Activated naive CD4-positive, alpha-beta T cell treated with Interleukin-2 at 50 U/mL for 16 hours (primary cell): ENCODE measurements at regions not wholly inside any gene's neighbourhood (a gene's known extent, or its start where the extent isn't known, plus 50 kb on each side); places are given as distances from the start of the nearest gene placed in this dataset.

ENCODE experiments used
- DNase-seq: peaks from one replicate; pipeline ENCODE4 v3.0.0-alpha.2; 2020

DNA sequence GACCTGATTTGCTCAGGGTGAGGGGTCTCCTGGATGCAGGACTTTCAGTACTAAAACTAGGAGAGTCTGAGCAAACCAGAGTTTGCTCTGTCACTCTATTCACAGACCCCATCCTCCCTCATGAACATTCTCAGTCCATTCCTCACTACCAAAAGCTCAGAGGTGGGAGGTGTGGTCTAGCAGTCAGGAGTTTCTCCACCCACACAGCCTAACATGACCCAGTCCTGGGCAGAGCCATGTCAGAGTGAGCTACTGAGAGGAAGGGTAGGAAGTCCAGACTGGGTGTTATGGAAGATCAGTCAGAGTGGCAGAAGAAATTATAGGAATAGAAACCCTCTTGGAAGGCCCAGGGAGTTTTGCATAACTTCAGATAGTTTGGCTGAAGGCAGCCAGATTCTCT, 113.3 kb upstream of the GRAMD2B start:
- DNase-seq, result no peak

DNA sequence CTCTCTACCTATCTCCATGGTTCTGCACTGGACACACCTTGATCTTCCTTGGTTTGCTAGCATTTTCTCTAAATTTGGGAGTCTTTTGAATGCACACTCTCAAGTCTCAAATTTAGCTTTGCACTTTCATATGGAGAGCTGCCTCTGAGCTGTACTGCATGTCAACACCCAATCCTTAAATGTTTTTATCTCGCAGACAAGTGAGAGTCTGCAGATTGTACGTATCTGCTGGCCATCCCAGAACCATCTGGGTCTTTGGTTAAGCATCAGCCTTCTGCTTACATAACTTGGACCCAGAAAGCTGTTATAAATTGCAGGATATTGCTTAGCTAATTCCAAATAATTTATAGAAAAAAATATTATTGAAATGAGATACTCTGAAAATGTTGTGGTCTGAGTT, 111.4 kb upstream of the GRAMD2B start:
- no peak for DNase-seq

DNA sequence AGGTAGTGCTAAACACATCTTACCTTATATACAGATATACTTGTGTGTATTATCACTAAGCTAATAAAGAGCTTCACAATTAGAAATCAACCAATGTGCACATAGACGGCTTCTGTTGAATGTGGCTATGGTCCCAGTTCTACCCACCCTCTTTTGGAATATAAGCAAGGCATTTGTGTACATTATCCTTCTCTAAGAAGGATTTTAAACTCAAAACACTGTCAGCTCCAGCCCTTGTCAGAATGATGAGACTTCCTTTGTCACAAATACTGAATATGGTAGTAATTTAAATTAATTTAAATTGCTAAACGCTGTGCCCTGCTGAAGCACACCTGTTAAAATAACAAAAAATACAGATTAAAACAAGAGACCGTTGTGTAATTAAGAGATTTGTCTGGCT, 107.9 kb upstream of the GRAMD2B start:
- DNase-seq, result no peak

DNA sequence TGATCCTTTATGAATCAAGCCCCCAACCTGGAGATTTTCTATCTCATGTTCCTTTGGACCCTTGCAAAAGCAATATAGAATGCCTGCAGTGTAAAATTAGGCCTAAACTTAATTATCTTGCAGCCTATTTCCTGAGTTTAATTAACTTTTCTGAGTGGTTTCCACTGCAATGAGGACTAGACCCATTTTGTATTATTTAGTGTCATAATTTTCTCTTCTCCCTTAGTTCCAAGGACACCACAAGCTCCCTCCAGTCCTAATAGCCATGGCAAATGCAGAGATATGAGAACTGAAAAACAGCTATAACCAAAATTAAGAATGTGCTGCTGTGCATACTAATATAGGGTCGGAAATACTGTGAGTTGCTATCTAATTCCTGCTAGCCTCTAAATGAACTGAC, 90.9 kb upstream of the GRAMD2B start:
- no peak for DNase-seq

DNA sequence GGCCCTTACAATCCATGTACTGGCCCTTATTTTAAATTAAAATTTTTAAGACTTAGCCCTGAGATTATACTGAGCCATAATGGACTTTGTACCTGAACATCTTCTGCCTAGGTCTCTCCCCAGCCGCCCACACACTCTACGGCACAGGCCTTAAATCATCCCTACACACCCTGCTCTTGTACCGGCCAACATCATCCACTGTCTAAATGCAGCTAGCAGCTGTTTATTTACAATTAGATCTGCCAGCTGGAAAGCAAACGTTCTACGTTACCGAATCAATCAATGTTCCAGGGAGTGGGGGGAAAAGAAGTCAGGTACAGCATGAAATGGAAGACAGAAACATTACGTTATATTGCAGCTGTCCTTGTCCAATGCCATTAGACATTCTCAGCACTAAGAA, 88.4 kb upstream of the GRAMD2B start:
- DNase-seq, result no peak

DNA sequence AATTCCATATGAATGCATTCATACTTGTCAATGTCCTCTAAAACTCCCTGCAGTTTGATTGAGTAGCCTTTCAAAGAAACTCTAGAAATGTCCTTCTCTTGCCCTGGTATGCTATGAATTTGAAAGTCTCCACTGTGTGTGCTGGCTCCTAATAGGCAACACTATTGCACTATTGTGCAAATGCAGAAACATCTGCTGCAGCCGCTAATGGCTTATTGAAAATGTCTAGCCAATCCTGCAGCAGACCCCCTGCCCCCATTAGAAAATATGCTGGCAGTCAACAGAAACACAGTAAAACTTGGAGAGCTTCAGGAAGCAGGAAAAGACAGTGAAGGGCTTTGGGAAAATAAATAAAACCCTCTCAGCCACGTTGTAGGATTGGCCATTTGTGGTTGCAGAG, 87.3 kb upstream of the GRAMD2B start:
- no peak for DNase-seq

DNA sequence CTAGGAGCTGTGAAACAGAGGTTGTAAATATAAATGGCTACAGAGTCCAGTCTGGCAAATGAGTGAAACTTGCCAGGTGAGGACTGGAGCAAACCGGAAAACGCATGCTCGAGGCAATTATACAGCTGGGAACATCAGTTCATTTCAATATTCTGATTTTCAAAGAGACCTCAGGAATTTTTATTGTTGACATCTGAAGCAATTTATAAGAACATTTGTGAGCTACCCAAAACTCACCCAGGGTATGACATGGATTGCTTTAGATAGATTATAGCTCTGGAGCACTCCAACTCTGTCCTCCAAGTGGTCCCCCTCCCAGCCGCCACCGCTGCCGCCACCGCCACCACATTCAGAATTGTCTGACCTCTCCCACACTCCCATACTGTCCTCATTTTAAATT, 84.6 kb upstream of the GRAMD2B start:
- no peak for DNase-seq

DNA sequence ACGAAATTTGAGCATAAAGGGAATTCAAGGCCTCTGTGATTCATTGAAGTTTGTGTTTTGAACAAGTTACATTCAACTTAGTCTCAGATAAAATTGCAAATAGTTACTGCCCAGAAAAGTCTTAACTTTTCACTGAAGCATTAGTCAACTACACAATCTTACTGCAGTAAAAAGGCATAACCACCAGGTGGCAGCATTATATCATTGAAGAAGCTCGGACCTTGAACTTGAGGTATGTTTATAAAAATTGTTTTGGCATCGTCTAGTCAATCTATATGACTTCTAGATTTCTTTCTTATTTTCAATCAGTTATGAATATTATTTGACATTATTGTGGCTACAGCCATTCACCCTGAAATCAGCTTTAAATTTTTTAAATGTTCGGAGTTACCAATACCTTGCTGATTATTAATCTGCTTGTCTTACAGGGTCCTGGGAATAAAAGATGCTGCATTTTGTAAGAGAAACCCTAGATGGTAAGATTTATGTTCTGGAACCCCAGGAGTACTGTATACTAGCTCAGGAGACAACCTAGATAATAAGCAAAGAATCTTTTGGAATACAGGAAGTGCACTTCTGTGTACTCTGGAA, 83.9 kb upstream of the GRAMD2B start:
- peak; percentile 24 for DNase-seq

DNA sequence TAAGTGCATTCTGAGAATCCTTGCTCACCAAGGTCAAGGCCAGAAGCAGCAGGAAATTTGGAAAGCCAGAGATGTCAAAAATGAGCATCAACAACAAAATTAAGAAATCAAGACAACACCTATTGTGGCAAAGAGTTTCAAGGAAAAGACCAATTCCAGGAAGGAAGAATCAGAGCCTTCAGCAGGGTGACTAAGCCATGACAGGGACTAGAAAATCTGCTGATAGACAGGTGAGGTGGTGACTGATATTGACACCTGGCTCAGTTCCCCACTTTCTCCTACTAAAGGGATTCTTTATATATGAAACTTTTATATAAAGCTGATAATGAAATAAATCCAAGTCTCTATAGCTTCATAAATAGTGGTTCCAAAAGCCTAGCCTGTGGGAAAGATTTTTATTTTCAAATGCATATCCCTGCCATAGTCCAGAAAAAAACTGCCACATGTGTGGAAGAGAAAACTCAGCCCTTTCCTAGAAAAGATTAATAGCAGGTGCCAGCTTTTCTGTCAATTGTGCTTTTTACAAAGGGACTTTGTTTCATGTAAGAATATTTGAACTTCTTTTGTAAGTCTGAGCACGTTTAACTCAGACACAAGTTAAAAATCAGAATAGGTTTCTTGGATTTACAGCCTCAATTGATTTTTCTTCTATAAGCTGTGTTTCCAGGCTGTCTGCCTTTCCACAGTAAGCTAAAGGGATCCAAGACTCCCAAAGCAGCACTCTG, 81.1 kb upstream of the GRAMD2B start:
- DNase-seq, result no peak

DNA sequence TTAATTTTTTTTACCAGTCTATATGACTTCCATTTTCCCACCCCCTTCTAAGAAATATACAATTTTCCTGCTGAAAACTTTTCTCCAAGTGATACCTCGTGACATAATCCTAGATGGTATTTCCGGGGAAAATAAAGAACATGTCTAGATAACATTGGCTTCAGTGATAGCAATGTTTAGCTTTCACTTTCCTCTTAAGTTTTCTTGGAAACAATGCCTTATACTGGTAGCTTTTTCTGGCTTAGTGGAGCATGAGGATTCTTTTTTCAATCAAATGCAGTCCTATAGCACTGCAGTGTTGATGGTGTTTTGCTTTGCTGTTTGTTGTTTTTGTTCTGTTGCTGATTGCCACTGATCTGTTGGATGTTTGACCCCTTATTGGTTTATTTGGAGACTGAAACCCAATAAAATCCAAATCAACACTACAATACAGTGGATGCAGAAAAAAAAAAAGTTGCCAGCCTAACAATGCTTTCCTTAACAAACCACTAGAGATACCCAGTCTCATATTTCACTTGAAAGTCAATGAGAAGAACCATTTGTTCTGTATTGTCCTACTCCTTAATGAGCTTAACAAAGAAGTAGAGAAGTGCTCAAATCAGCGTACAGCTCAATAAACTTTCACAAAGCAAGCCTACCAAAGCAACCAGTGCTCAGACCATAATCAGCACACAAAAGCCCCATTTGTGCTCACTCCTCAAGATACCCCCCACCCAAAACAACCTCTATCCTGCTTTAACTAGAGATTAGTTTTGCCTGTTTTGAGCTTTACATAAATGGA, 74.2 kb upstream of the GRAMD2B start:
- no peak for DNase-seq

DNA sequence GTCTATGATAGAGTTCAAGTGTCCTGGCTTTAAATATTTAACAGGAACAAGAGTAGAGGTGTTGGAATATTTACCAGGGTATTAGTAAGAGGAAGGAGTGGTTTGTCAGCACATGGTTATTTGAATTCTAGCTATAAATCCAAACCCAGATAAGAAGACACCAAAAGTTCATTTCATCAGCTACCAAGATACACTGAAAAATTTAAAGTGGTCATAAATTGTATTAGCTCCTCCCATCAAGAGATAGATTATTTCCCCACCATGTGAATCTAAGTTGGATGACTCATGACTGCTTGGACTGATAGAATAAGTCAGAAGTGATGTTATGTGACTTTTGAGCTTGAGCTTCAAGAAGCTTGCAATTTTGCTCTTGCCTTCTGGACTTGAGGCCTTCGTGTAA, 72.1 kb upstream of the GRAMD2B start:
- DNase-seq, result no peak

DNA sequence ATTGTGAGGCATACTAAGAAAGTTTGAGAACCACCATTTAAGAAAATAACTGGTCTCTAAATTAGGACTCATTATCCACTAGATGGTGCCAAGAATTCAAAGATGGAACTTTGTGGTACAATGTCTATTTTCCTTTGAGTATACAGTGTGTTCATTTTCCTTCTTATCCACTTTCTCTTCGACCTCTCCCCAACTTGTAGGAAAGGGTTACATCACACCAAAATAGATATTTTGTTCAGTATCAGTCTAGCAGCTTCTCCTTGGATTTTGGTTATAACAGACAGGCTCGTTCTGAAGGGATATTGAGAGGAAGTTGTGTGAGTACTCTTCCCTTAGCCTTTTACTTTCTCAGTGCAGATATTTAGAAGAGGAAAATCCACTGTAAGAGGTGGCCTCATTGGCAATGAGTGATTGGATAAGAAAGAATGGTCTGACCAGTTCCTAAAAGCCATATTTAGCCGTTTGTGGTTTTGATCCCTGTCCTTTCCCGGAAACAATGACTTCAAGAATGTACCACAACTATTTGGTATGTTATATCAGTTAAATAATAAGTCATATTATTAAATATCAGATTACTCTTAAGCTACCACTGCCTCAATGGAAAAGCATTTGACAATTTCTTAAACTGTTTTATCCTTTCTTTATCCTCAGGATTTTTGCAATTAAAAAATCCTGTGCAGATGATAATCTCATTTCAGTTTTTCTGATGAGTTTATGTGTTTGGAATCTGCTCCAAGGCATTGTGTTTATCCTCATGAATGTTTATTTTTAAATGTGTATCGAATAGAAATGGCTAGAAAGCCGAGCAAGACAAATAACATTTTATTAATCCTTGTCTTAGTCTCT, 69.0 kb upstream of the GRAMD2B start:
- no peak for DNase-seq

DNA sequence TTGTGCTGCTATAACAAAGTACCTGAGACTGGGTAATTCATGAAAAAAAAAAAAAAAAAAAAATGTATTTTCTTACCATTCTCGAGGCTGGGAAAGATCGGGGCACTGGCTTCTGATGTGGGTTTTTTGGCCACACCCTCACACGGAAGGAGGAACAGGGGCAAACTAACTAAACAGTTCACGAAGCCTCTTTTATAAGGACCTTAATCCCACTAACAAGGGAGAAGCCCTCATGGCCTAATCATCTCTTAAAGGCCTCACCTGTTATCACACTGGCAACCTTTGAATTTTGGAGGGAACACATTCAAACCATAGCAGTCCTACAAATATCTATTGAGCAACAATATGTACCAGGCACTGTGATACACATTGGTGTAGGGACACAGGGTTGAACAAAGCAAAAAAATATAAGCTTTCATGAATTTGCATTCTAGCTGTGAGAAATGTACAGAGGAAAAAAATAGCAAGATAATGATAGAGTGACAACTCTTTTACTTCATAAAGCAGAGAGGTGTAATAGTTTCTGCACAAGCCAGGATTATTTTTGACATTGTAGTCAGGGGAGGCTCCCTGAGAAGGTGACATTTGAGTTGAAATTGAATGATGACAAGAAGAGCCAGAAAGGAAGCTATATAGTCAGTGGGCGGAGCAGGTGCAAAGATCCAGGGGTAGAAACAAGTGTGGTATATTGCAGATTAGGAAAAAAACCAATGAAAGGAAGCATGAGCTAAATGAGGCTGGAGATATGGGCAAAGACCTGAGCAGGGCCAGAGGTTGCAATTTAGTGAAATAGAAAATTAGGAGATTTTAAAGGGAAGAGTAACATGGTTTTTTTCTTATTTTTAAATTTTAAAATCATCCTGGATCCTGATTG, 68.1 kb upstream of the GRAMD2B start:
- DNase-seq, result no peak

DNA sequence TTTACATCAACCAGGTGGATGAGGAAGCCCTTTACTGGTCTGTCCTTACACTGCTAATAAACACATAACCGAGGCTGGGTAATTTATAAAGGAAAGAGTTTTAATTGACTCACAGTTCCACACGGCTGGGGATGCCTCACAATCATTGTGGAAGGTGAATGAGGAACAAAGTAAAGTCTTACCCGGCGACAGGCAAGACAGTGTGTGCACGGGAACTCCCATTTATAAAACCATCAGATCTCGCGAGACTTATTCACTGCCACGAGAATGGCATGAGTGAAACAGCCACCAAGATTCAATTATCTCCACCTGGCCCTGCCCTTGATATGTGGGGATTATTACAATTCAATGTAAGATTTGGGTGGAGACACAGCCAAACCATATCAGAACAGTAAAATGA, 67.3 kb upstream of the GRAMD2B start:
- DNase-seq, result no peak

DNA sequence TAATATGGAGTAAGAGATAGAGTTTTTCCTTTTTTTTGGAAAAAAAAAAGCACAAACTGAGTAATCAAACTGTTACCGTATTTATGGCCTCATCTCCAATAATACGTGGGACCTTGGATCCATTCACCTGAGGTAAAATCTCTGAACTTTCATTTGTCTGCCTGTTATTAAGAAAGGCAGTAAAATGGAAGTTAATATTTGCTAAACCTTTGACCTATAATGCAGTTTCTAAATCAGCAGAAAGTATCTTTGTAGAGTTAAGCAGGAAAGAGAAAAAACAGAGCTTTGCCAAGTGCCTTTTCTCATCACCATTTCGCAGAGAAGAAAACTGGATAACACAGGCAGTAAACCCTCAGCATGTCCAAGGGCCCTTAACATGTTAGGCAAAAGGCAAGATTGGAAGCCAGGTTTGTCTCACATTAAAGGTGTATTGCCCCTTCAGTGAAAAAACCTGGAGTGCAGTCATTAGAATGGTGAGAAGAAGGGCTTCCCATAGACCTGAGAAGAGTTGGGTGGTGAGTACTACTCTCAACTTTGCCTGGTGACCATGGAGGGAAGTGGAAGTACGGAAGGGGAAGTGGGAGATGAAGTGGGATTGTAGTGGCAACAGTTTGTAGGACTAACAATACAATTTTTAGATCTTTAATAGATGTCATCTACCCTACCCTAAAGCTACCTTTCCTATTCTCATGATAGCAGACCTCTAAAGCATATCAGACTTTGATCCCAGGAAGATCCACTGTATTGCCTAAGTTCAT, 65.4 kb upstream of the GRAMD2B start:
- no peak for DNase-seq

DNA sequence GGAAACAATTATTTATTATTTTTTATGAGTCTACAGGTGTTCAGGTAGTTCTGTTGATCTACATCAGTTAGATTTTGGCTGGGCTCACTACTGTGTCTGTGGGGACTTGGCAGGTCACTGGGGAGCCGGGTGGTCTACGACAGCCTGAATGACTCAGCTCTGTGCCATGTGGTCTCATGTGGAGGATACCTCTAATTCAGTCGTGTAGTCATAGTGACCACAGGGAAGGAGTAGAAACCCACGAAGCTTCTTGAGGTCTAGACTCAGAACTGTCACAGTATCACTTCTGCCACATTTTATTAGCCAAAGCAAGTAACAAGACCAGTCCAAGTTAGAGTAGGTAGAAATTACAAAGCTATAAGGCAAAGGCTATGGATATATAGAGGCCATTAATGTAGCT, 64.7 kb upstream of the GRAMD2B start:
- no peak for DNase-seq

DNA sequence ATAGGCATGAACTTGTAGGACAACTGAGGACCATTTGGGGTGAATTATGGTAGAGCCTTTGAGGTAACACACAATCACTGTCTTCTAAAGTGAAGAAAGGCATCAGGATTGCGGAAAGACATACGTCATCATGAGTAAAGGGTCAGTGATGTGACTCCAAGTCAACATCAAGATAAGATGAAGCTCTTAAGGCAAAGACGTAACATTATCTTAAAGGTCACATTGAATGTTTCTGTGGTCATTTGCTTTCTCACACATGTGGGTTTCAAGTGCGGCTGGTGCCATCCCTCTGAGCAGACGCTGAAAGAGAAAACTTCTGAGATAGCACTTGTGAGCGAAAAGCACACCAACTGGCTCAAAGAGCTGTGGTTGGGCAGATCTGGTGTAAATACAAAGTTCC, 63.3 kb upstream of the GRAMD2B start:
- DNase-seq, result no peak

DNA sequence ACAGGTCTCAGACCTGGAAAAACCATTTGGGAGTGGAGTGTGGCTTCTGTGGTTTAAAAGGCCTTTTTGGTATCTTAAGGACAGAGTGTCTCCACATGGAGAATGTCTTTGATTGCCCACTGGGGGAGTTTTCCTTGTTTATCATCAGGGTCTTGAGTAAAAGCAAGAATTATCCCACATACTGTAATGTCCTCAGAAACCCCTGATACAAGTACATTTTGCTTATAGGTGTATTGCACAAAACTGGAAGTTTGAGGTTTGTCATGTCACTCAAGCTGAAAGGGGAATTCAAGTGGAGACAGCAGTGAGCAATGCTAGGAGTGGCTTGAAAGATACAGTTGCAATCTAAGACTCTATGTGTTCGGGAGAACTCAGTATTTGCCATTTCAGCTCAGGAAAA, 62.7 kb upstream of the GRAMD2B start:
- no peak for DNase-seq

DNA sequence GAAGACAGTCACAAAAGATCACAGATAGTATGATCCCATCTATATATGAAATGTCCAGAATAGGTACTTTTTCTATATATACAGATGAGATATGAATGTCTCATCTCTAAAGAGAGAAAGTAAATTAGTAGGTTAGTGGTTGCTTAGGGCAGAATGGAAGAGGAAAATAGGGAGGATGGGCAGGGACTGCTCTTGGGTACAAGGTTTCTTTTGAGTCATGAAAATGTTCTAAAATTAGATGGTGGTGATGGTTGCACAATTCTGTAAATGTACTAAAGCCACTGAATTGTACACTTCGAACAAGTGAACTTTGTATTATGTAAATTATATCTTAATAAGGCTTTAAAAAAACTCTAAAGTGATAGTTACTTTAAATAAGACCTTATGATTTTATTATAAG, 59.6 kb upstream of the GRAMD2B start:
- no peak for DNase-seq

DNA sequence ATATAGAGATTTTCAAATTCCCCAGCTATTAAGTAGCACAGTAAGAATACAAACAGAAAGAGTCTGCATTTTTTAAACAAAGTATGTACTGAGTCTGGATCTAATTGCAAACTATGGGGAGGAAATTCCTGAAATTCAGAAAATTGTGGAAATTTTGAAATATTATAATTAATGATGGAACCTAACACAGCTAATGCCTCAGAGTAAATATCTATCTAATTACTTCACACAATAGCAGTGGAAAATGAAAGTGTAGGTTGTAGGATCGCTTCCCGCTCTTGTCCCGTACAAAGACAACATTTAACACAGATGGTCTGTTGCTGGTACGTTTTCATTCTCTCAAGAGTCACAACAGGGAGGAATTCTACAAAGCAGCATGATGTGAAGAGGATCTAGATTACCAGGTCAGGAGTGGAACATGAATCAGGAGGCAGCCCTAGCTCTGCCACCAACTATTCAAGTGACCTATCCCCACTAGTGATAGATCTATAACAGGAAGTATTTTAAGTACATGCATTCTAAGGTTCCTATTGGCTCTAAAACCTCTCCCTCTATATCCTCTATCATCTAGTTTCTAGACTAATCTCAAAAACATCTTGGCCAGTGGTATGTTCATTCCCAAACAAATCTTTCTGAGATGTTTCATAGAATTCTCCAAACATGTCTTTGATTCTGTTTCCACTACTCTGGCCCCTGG, 58.9 kb upstream of the GRAMD2B start:
- DNase-seq, result no peak
